NCI-H82 treated with DMSO at 0.1 percent for 48 hours (cell line): ENCODE measurements at regions not wholly inside any gene's neighbourhood (a gene's known extent, or its start where the extent isn't known, plus 50 kb on each side); places are given as distances from the start of the nearest gene placed in this dataset.
A peak's percentile ranks its signal among the peaks of the same experiment; 100 is the strongest.
"Not testable (repeated sequence)": the region's sequence is repeated elsewhere in the genome, so short reads cannot be mapped to it uniquely, and the experiment has no call there.

Source experiments
- DNase-seq: peaks from one replicate; lab custom pipeline; 2025; ENCODE audit not compliant: unreplicated experiment; lab: John Stamatoyannopoulos, UW

DNA sequence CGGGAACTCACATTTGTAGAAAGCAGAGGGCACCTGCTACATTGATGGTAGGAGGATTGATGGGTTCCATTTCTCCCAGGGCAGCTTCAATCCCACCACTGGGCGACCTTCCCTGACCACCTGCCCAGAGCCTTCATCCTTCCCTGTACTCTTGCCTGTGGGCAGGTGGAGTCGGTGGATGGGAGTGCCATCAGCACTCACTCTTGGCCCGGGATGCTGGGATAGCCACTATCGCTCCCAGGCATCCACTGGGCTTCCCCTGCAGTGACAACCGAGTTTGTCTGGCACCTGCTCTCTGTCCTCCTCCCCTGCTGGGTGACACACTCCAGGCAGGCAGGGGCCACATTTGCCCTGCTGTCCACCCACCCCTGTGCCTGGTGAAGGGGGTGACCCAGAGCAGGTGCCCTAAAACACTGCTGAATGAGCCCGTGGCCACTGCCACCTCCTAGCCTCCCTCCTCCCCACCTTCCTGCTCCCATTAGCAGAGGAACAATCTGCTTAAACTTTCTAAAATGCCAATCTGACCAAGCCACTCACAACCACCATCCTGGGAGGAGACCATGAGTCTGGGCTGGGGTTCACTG, 604.7 kb downstream of the TBC1D22A start:
- no peak for DNase-seq

DNA sequence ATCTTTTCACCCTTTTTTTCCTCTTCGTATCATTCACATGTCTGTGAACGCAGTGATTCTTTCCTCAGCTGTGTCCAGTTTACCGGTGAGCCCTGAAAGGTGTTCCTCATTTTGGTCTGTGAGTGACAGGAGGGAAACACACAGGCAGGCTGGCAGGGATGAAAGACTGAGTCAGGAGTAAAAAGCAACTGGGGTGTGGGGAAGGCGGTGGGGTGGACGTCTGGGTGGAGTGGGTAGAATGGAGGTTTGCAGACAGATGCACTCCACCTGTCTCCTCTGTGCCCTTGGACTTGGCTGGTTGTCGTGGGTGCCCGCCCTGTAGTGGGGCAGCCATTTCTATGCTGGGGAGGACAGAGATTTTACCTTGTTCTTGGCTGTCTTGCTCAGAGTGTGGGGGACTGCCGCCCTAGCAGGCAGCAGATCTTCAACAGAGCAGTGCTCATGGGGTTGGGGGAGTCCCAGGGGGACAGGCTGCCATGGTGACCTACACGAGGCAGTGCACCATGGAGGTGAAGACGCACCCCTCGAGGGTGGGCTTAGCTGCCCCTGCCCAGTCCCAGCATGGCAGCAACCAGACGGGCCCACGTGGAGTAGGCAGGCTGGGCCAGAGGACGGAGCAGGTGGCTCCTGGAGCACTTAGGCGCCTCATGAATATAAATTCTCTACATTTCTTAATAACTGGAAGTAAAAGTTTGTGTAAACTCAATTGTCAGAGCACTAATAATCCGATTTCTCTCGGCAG, 603.7 kb downstream of the TBC1D22A start:
- DNase-seq: no peak

DNA sequence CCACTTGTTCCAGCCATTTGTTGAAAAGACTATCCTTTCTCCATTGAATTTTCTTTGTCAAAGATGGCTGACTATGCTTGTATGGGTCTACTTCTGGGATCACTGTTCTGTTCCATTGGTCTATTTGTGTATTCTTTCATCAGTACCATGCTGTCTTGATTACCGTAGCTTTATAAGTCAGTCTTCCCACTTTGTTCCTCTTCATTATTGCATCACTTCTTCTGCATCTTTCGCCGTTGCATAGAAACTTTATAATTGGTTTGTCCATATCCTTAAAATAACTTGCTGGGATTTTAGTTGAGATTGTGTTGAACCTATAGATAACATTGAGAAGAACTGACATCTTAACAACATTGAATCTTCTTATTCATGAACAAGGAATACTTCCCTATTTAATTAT, 598.8 kb downstream of the TBC1D22A start:
- no peak for DNase-seq

DNA sequence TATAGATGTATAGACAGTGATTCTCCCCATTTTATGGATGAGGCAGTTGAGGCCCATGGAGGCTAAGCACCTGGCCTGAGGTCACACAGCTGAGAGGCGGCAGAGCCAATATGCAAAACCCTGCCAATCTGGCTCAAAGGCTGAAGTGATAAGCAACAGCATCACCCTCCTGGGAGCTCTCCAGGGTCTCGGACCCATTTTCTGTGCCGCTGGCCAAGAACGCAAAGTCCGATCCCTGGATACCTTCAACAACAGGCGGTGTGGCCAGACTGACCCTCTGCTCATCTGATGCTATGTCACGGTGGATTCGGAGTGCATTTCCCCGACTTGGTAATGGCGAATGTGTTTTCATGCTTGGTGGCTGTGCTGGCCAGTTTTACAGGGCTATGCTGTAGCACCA, 595.0 kb downstream of the TBC1D22A start:
- no peak for DNase-seq

DNA sequence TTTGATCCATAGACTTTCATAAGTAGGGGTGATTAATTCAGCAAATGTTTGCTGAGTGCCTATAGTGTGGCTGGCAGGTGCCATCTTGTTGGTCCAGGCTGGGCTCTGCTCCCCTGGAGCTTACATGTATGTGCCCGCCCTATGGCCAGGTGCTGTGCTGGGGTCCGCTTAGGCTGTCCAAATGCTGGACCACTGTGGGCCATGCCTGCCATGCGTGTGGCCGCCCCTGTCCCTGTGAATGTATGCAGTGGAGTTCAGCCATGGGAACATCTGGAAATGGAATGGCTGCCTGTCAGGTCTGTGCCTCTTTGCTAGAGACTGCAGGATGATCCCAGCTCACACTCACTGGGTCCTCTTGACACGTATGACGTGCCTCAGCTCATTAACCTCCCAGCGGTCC, 594.6 kb downstream of the TBC1D22A start:
- no peak for DNase-seq

DNA sequence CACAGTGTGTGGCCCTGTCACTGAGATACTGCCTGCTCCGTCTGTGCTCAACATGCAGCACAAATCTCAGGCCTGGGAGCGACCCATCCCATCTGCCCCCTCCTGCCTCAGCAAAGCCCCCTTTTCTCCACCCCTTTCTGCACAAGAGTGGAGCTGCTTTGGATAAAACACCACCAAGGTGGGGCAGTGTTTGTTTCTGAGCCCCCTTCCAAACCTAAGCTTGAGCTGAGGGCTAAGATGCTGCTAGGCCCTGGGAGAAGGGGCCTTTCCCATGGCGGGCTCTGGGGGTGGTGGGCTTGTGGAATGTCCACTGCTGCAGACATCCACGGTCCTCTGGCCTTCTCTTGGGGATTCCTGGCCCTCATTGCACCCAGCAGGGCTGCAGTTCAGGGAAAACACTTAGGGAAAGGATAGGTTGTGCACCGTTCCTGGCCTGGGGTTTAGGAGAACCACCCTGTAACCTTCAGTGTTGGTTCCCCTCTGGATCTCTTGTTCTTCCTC, 594.1 kb downstream of the TBC1D22A start:
- no peak for DNase-seq

DNA sequence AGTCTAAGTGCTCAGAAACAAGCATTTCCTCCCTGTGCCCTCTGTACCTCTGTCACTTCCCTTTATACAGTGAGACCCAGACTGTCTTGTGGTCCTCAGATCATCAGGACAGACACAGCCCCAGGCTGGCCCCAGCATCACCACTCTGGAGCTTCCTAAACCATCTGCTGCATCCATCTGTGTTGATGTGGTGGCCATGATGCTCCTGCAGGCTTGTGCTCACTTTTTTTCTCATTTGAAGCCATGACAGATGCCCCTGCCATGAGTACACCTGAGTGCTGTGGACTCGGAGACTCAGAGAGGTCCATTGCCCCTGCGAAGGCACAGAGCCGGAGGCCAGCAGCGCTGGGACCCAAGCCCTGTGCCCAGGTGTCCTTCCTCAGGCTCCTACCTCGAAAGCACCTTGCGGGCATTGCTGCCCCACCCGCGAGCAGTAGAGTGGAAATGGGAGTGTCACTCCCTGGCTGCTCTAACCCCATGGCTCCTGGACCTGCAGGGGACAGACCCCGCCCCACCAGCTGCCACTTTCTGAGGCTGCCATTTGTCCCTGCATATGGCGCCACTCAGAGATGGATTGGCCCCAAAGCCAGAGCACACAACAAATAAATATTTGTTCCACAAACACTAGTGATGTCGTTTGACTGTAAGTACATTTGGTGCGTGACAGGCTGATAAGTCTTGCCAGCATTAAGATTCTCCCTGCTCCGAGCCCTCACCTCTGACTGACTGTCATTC, 593.5 kb downstream of the TBC1D22A start:
- DNase-seq: no peak

DNA sequence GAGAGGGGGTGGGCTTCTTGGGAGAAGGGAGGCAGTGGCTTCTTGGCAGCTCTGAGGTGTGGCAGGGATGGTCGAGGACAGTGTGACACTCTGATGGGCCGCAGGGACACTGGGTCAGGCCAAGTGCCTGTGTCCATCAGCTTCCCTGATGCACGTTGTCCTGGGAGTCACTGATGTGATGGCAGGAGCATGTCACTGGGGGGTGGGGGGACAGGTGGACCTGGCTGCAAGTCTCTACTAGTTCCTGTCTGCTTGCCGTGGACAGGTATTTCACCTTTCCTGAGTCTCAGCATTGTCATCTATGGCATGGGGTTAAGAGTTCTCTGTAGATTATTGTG, 592.9 kb downstream of the TBC1D22A start:
- no peak for DNase-seq

DNA sequence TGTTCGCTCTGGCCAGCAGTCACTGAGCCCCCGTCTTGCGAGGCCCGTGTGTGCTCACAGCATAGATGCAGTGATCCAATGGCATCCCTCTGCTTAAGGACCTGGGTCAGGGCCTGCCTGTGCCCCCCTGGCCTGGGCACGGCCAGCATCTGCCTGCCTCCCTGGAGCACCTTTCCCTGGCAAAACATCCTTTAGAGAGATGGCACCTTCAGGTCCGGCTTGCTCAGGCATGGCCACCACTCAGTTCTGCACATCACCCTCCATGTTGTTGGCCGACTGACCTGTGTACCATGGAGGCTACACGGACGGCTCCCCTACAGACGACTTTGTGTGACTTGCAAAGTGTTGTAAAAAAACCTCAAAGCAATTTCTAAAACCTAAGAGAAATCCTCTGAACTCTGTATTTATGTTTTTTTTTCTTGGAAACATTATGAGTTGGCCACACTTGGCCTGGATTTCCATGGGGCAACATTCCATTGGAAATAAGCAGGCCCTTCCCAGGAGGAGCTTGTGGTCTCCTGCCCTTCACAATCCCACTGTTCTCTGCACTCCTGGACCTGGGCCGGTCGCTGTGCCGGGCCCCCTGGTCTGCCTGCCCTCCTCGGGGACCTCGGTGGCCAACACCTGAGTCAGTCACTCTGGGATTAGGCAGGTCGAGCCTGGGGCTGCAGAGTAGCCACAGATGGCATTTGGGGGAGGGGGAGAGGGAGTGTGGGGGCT, 592.4 kb downstream of the TBC1D22A start:
- no peak for DNase-seq

DNA sequence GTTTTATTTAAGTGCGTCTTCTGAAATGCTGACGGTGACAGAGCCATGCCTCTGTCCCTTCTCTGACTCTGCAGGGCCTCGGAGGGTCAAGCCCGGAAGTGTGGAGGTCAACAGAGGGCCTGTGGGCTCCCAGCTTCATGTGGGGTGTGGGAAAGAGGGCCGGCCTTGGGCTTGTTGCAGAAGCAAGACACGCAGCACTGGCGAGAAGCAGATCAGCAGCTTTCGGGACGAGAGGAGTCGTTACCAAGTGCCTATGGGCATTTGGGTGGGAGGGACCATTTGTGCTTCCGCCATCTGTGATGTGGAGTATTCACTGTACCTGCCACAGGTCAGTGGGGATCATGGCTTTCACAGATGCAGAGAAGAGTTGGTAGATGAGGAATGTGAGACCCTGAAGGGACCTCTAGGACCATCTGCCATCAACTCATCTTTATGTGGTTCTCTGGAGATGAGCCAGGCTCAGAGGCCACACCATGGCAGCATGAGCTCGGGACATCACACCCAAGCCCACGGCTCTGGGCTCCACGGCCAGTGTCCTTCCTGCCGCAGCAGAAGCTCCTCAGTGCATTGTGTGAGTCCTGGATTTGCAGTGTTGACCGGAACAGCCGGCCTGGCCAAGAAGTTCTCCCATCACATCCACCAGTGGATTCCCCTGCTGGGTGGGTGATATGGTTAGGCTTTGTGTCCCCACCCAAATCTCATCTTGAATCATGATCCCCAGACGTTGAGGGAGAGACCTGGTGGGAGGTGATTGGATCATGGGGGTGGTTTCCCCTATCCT, 590.7 kb downstream of the TBC1D22A start:
- DNase-seq: no peak

DNA sequence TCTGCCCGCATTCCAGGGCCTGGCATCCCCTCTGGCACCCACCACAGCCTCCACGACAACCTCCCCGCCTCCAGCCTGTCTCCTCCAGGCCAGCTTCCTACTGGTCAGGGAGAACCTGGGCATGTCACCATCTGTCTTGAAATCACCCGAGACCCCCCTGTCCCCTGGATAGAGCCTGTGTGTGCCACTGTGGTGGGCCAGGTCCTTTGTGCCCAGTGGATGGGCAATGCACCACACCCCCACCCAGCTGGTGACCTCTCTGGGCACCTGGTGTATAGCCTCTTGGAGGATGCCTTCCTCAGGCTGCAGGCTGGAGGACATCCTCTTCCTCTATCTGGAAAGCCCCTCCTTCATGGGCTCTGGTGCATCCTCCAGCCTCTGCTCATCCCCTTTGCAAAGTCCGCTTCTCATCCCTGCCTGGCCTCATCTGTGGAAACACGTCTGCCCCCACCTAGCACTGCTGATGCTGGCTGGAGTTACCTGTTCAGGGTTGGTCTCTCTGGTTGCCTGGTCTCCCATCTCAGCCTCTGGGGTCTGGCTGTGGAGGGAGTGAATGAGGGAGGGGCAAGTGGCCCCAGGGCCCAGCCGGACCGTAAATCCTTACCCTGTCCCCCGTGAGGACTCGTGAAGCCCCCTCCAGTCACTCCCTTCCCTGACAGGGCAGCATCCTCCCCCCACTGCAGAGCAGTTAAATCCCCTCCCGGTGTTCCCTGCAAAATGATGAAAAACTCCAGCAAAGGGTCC, 589.6 kb downstream of the TBC1D22A start:
- DNase-seq: no peak

DNA sequence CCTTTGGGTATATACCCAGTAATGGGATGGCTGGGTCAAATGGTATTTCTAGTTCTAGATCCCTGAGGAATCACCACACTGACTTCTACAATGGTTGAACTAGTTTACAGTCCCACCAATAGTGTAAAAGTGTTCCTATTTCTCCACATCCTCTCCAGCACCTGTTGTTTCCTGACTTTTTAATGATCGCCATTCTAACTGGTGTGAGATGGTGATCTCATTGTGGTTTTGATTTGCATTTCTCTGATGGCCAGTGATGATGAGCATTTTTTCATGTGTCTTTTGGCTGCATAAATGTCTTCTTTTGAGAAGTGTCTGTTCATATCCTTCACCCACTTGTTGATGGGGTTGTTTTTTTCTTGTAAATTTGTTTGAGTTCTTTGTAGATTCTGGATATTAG, 583.8 kb downstream of the TBC1D22A start:
- not testable (repeated sequence) for DNase-seq

DNA sequence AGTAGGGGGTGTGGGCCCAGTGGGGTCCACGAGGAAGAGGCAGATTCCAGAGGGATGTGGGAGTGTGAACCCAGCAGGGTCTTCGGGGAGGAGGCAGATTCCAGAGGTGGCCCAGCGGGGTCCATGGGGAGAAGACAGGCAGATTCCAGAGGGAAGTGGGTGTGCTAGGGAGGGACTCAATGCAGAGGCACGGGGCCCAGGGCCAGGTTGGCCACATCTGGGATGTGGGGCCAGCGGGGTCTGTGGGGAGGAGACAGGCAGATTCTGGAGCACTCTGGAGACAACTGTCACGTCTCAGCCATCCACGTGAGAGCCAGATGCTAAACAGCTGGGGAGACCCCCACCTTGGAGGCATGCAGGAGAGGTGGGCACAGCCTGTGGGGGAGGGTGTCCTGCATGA, 582.6 kb downstream of the TBC1D22A start:
- no peak for DNase-seq

DNA sequence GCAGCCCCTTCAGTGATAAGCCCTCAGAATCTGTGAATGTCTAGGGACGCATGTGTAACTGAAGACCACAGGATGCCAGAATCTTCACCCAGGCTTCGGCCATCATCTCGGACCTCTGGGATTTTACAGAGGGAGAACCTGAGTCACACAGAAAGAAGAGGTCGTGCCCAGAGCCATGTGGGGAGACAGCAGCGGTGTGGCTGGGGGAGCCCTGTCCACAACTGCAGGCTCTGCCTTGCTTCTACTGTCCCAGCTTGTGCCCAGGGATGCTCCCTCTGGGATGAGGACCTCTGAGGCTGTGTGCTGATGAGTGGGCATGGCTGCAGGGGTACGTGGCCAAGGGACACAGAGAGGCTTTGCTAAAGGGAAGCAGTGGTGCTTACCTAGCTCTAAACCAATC, 582.0 kb downstream of the TBC1D22A start:
- no peak for DNase-seq

DNA sequence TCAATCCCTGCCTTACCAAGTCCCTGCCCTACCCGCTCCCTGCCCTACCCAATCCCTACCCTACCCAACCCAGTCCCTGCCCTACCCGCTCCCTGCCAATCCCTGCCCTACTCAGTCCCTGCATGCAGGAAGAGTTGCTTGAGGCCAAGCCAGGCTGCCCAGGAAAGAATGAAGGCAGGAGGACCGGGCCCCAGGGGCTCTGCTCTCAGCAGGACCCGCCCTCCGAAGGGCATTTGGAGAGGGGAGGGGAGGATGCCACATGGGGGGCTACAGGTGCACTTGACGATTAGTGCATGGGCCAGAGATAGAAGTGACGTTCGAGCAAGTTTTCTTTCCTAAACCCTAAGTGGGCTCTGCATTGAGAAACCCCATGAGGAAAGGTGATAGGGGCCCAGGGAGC, 581.2 kb downstream of the TBC1D22A start:
- DNase-seq: no peak

DNA sequence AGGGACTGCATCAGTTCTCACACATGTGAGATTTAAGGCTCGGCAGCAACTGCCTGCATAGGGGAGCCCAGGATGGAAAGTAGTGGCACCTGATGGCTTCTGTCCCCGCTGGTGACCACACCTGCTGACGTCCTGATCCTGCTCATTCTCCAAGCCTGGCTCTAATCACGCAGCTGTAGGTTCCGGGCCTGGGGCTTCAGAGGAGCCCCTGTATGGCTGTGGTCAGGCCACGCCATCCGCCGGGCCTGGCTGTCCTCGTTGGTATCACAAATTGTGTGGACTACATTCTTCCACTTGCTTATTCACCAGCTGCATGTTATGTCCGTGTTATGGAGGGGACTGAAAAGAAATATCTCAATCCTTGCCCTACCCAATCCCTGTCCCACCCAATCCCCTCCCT, 580.0 kb downstream of the TBC1D22A start:
- no peak for DNase-seq

DNA sequence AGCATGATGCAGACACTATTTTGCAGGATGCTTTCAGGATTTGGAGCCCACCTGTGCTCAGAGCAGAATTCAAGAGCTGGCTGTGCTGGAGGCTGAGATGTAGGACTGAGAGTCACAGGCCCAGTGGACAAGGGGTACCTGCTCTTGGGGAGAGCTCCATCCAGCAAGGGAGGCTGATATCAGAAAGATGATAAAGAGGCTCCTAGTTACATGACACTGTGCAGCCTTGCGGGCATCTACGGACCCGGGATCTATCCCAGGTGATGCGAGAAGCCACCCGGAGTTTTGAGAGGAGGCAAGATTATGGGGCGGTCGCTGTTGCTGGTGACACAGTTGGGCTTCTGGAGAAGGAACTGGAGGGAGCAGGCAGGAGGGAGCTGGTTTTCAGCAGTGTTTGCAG, 579.0 kb downstream of the TBC1D22A start:
- DNase-seq: no peak

DNA sequence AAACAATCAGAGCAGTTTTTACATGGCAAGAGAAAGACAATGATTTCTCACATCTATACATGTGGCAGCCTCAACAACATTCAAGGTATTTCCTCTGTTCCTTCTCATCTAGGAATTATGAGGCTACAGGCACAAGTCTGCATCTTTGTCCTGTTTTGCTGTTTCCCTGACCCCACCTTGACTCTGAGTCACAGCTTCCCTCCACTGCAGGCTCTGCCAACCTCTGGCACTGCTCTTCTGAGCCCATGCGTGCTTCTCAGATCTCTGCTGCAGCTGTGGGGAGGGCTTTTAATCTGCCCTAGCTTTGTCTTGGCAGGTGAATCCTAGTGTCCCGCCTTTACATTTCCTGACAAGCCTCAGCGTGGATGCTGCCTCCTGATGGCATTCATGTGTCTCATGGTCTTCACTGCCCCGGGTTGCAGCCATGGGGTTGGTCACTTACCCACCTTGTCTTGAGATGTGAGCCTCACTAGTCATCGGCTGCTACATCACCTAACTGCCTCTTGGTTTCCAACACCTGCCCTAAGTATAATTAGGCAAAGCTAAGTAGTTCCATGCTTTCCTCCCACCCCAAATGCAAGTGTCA, 578.5 kb downstream of the TBC1D22A start:
- no peak for DNase-seq

DNA sequence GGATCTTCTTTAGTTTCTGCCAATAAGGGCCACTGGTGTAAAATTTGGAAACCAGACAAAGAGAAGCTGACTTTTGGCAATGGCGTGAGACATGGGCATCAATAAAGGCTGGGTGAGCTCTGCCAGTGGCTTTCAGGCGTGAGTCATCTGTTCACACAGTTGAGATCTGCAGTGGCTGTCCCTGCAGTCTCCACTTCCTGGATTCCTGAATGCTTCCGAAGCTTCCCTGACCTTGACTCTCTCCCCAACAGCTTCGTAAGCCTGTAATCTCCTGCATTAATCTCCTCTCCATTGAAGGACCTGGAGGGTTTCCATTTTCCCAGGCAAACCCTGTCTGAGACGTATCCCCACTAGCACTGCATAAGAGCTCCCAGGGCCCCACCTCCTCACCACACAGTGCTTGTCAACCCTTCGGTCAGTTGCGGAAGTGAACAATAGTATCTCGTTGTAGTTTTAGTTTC, 574.7 kb downstream of the TBC1D22A start:
- peak; percentile 30 for DNase-seq

DNA sequence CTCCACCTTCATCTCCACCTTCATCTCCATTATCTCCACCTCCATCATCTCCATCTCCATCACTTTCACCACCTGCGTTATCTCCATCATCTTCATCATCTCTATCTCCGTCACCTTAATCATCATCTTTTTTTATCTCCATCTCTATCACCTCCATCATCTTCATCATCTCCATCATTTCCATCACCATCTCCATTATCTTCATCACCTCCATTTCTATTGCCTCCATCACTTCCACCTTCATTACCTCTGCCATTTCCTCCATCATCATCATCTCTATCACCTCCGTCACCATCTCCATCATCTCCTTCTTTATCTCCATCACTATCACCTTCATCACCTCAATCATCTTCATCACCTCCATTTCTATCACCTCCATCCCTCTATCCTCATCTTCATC, 573.5 kb downstream of the TBC1D22A start:
- DNase-seq: no peak
